ENCODE measurements at regions not wholly inside any gene's neighbourhood (a gene's known extent, or its start where the extent isn't known, plus 50 kb on each side); places are given as distances from the start of the nearest gene placed in this dataset.

- no peak for TF ChIP-seq CTCF (IDR thresholded peaks at IDR 0.05; ENCODE audit: insufficient read depth, low read depth, low read length)
- POLR2A ChIA-PET, result no interaction called here
- Histone ChIP-seq H3K4me3 (ENCODE audit: low read depth, low read length) (no peak overlapping the region), H3K36me3 (ENCODE audit: control insufficient read depth, insufficient read depth, low read length) (no peaks in the 10 kb centered on the region), H3K27me3 (ENCODE audit: control insufficient read depth, insufficient read depth, low read length) (no peaks in the 10 kb centered on the region)
- DNase-seq (ENCODE audit: low read depth), result no peak
- CTCF ChIA-PET, result no interaction called here
Observed at GRCh38 chr6:98539741-98540140, 294.6 kb upstream of the POU3F2 start.

GRCh38 chr6:98546376-98546775, 288.0 kb upstream of the POU3F2 start:
- TF ChIP-seq CTCF (IDR thresholded peaks at IDR 0.05; ENCODE audit: insufficient read depth, low read depth, low read length), result no peak
- ChIA-PET POLR2A (no interaction called here), CTCF (no interaction called here)
- Histone ChIP-seq H3K36me3 (ENCODE audit: control insufficient read depth, insufficient read depth, low read length) (no peaks in the 10 kb centered on the region), H3K4me3 (ENCODE audit: low read depth, low read length) (no peak overlapping the region), H3K27me3 (ENCODE audit: control insufficient read depth, insufficient read depth, low read length) (no peaks in the 10 kb centered on the region)
- DNase-seq (ENCODE audit: low read depth), result no peak

- Histone ChIP-seq H3K4me3 (ENCODE audit: low read depth, low read length) (no peak overlapping the region), H3K27me3 (ENCODE audit: control insufficient read depth, insufficient read depth, low read length) (no peaks in the 10 kb centered on the region), H3K36me3 (ENCODE audit: control insufficient read depth, insufficient read depth, low read length) (no peaks in the 10 kb centered on the region)
- ChIA-PET CTCF (no interaction called here), POLR2A (no interaction called here)
- no peak for DNase-seq (ENCODE audit: low read depth)
- TF ChIP-seq CTCF (IDR thresholded peaks at IDR 0.05; ENCODE audit: insufficient read depth, low read depth, low read length), result no peak
Observed at GRCh38 chr6:98547151-98547550, 287.2 kb upstream of the POU3F2 start.

GRCh38 chr6:98547634-98548033, 286.7 kb upstream of the POU3F2 start:
- ChIA-PET CTCF (no interaction called here), POLR2A (no interaction called here)
- TF ChIP-seq CTCF (IDR thresholded peaks at IDR 0.05; ENCODE audit: insufficient read depth, low read depth, low read length), result no peak
- Histone ChIP-seq H3K27me3 (ENCODE audit: control insufficient read depth, insufficient read depth, low read length) (no peaks in the 10 kb centered on the region), H3K36me3 (ENCODE audit: control insufficient read depth, insufficient read depth, low read length) (no peaks in the 10 kb centered on the region), H3K4me3 (ENCODE audit: low read depth, low read length) (no peak overlapping the region)
- DNase-seq (ENCODE audit: low read depth), result no peak

GRCh38 chr6:98548301-98548700, 286.1 kb upstream of the POU3F2 start:
- Histone ChIP-seq H3K4me3 (ENCODE audit: low read depth, low read length) (no peak overlapping the region), H3K27me3 (ENCODE audit: control insufficient read depth, insufficient read depth, low read length) (no peaks in the 10 kb centered on the region), H3K36me3 (ENCODE audit: control insufficient read depth, insufficient read depth, low read length) (no peaks in the 10 kb centered on the region)
- ChIA-PET POLR2A (no interaction called here), CTCF (no interaction called here)
- no peak for DNase-seq (ENCODE audit: low read depth)
- no peak for TF ChIP-seq CTCF (IDR thresholded peaks at IDR 0.05; ENCODE audit: insufficient read depth, low read depth, low read length)

All from BJ (cell line).